OCI-LY3 (cell line): ENCODE measurements at regions not wholly inside any gene's neighbourhood (a gene's known extent, or its start where the extent isn't known, plus 50 kb on each side); places are given as distances from the start of the nearest gene placed in this dataset.

Source experiments
- EZH2phosphoT487 ChIP-seq: fragments of 200-600 bp; shearing (Covaris generic); IDR thresholded peaks from 2 replicates; pipeline ENCODE4 v1.6.1; 2018; ENCODE audit warnings: antibody characterized with exemption, mixed run types, low read depth
- TF ChIP-seq, protein P1 (sequence below): fragments of 200-600, 300-600 bp; sonication (generic); IDR thresholded peaks from 2 replicates; pipeline ENCODE4 v1.5.1; 2014; ENCODE audit warnings: antibody characterized with exemption, low read length, low read depth

GRCh38 chr18:23320709-23321236 lies 132.3 kb upstream of the RIOK3 start:
- TF ChIP-seq, protein P1, sequence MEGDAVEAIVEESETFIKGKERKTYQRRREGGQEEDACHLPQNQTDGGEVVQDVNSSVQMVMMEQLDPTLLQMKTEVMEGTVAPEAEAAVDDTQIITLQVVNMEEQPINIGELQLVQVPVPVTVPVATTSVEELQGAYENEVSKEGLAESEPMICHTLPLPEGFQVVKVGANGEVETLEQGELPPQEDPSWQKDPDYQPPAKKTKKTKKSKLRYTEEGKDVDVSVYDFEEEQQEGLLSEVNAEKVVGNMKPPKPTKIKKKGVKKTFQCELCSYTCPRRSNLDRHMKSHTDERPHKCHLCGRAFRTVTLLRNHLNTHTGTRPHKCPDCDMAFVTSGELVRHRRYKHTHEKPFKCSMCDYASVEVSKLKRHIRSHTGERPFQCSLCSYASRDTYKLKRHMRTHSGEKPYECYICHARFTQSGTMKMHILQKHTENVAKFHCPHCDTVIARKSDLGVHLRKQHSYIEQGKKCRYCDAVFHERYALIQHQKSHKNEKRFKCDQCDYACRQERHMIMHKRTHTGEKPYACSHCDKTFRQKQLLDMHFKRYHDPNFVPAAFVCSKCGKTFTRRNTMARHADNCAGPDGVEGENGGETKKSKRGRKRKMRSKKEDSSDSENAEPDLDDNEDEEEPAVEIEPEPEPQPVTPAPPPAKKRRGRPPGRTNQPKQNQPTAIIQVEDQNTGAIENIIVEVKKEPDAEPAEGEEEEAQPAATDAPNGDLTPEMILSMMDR = no peak
- TF ChIP-seq EZH2phosphoT487 = no peak
